Activated CD8-positive, alpha-beta memory T cell treated with anti-CD3 and anti-CD28 coated beads for 36 hours (primary cell): ENCODE measurements at regions not wholly inside any gene's neighbourhood (a gene's known extent, or its start where the extent isn't known, plus 50 kb on each side); places are given as distances from the start of the nearest gene placed in this dataset.
"Not testable (repeated sequence)": the region's sequence is repeated elsewhere in the genome, so short reads cannot be mapped to it uniquely, and the experiment has no call there.

Source experiments
- CTCF ChIA-PET: fragments of 350-600 bp; sonication (Branson Sonifier 250); formaldehyde crosslinking; loops from one replicate; lab custom pipeline; 2021; ENCODE audit warnings: antibody characterized with exemption; lab: Charles Lee
- POLR2A ChIA-PET: fragments of 350-600 bp; sonication (Branson Sonifier 250); formaldehyde crosslinking; loops from one replicate; lab custom pipeline; 2021; ENCODE audit warnings: antibody characterized with exemption; lab: Charles Lee

DNA sequence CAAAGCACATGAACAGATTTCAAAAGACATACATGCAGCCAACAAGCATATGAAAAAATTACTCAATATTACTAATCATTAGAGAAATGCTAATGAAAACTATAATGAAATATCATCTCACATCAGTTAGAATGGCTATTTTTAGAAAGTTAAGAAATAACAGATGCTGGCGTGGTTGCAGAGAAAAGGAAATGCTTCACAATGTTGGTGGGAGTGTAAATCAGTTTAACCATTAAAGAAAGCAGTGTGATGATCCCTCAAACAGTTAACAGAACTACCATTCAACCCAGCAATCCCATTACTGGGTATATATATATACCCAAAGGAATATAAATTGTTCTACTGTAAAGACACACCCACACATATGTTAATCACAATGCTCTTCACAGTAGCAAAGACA is 117.7 kb upstream of the SETBP1 start:
- ChIA-PET CTCF (no interaction called here), POLR2A (no interaction called here)

DNA sequence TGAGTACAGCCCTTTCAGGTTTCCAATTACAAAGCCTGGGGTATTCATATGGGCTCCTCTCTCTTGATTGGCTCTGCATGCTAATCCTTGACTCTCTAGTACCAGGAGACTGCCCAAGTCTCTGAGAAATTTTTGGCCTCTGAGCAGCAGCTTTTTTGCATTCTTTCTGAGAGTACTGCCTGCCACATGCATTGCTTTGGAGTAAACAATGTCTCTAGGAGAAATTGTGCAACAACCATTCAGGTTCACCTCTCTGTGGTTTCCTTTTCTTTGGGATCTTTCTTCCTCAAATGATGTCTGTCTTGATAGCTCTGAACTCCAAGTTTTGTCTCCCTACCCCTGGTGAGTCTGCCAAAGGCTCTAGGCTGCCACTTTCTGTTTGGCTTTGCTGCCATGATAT is 115.8 kb upstream of the SETBP1 start:
- ChIA-PET CTCF (no interaction called here), POLR2A (no interaction called here)

DNA sequence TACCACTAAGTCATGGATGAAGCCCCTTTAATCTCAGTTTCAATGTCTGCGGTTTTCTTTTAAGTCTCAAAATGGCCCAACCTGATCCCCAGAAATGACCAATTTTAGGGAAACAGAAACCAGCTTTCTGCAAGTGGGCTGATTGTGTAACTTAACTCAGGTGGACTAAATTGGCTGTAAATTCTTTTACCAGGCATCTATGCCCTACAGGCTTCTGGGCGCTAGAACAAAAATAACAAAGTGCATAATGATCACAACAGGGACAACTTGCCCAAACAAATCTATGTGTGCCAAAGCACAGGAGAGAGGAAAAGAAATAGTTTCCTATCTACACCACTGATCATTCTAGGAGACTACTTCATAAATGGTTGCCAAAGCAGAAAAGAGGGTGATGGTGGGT is 112.3 kb upstream of the SETBP1 start:
- CTCF ChIA-PET: no interaction called here
- POLR2A ChIA-PET: no interaction called here

DNA sequence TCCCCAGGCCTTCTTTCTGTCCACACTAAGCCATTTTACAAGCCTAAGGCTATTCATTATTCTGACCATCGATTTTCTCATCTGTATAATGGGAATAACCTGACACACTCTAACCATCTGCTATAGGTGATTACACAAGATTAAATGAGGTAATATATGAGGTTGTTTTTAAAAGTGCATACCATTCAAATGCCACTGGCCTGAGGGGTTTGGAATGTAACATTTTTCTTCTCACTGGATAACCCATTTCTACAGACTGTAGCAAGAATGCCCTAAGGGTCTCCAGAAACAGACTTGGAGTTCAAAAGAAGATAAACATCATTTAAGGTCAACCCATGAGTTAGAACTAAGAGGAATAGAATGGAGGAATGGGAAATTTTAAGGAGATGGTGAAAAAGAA is 111.7 kb upstream of the SETBP1 start:
- CTCF ChIA-PET: no interaction called here

DNA sequence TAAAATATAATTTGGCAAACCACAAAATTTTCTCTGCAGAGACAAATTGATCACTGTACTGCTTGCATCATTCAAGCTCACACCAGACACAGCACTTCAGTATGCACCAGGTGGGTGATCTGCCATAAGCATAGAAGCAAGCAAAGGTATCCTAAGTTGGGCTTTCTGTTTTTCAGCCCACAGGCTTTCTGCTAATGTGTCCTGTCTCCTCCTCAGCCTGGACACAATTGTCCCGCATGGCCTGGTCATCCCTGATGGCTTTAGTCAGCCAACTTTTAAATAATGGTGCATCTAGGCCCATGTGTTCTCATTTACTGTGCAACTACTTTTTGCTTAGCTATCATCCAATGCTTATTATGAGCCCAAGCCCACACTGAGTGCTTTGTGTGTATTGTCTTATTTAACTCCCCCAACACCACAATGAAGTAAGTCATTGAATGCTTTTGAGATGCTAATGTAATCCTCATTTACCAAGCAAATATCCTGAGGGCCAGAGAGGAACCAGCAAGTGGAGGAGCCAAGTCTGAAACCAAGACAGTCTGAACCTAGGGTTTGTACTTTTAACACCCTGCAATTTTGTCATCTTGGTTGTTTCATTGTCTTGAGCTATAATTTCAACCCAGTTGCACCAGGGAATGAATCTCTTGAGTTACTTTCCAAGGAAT is 111.2 kb upstream of the SETBP1 start:
- CTCF ChIA-PET: no interaction called here
- POLR2A ChIA-PET: no interaction called here

More for the DNA sequence above, 111.7 kb upstream of the SETBP1 start:
- POLR2A ChIA-PET: no interaction called here

DNA sequence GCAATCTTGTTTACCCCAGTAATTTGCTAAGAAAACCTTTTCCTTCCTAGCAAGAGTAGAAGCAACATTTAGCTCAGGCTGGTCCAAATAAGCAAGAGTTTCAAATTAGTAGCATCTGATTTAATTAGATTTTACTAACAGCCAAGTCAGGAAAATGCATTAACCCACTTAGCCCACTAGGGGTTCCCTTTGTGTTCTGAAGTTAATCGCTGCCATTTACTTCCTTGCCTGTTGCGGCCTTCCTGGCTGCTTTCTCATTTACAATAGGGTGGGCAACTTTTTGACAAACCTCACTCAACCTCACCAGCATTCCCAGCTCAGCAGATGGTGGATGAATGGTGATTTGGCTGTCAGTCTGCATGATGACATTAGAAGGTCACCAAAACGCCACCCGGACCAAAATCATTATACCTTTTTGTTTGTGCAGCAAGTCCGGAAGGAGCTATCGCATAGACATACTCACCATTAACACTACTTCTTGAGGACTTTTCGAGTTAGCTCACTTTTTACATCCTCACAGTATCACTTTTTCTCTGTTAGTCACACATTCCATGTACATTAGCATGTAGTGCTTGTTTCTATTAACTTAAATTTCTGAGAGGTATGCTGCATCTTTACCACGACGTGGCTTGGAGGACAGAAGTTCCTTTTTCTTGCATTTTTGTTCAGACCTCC is 101.5 kb upstream of the SETBP1 start:
- CTCF ChIA-PET: interaction anchor here (1.3 kb wide), 1 partner anchor 299 kb away, joined by 3 read pairs; no protein-coding TSS in a partner anchor
- POLR2A ChIA-PET: no interaction called here

DNA sequence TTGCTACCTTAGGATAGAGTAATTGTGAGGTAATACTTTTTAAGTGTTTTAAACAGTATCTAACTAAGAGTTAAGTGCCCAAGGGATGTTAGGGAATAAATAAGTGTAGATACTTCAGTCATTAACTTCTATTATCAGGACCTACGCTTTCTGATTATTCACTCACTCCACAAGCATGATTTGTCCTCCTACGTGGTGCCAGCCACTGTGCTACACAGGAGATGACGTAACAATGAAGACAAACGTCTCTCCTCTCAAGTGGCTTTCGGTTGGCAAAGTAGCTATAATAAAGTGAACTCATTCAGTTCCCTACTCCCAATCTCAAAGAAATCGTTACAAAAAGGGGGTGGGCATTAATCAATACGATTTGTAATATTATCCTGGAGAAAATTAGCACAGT is 100.9 kb upstream of the SETBP1 start:
- ChIA-PET CTCF (interaction anchor here (0.5 to 1.3 kb wide), 2 partner anchors 28 to 299 kb away, joined by 3 to 4 read pairs; no protein-coding TSS in a partner anchor), POLR2A (no interaction called here)

DNA sequence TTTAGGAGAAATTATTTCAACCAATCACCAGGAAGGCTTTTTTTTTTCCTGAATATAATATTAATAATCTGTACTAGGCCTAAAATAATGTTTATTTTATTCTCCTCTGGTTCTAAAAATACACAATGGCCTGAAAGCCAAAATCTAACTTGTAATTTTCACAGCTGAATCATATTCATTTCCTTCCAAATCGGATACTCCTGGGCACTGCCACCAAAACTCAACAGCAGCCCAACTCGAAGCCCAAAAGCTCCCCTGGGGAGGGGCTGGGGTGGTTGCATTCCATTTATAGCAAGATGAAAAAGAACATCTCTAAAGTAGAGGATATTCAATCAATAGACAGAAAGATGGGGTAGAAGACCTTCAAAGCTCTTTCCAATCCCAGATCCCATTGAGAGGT is 100.5 kb upstream of the SETBP1 start:
- POLR2A ChIA-PET: no interaction called here
- CTCF ChIA-PET: interaction anchor here (0.5 kb wide), 1 partner anchor 29 kb away, joined by 4 read pairs; no protein-coding TSS in a partner anchor

DNA sequence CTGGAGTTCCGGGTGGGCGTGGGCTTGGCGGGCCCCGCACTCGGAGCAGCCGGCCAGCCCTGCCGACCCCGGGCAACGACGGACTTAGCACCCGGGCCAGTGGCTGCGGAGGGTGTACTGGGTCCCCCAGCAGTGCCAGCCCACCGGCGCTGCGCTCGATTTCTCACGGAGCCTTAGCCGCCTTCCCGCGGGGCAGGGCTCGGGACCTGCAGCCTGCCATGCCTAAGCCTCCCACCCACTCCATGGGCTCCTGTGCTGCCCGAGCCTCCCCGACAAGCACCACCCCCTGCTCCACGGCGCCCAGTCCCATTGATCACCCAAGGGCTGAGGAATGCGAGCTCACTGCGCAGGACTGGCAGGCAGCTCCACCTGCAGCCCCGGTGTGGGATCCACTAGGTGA is 99.9 kb upstream of the SETBP1 start:
- POLR2A ChIA-PET, CTCF ChIA-PET: not testable (repeated sequence)

DNA sequence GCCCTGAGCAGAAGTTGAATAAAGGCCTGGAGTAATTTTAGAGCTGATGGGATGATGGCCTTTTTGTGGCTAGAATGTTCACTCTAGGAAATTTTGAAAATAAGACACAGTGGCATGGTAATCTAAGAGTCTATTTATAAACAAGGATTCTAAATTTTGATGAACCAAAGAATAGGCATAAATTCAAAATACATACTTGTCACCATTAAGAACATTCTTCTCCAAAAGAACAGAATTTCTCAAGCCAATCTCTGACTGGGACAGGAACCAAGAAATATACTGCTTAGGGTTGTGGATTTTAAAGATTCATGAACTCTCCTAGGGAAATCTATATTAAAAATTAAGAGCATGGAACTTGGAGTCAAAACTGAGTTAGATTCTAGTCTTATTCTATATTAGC is 98.2 kb upstream of the SETBP1 start:
- POLR2A ChIA-PET: interaction anchor here (0.6 kb wide), 1 partner anchor 151 kb away, joined by 3 read pairs; no protein-coding TSS in a partner anchor

DNA sequence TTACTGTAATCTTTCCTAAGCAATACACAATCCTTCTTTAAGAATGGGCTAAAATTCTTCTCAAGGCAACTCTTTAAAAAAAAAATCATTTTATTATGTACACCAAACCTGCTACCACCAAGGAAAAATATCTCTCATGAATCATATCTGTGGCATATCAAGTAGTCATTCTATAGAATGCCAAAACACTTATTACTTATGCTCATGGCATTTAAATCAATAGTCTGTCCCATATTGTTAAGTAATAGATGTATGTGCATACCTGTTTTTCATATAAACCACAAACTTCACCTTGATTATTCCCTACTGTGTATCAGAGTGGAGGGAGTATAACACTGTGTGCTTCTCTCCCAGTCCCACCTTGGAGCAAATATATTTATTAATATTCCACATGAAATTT is 95.8 kb upstream of the SETBP1 start:
- POLR2A ChIA-PET: no interaction called here
- CTCF ChIA-PET: no interaction called here

More for the DNA sequence above, 98.2 kb upstream of the SETBP1 start:
- CTCF ChIA-PET: no interaction called here

DNA sequence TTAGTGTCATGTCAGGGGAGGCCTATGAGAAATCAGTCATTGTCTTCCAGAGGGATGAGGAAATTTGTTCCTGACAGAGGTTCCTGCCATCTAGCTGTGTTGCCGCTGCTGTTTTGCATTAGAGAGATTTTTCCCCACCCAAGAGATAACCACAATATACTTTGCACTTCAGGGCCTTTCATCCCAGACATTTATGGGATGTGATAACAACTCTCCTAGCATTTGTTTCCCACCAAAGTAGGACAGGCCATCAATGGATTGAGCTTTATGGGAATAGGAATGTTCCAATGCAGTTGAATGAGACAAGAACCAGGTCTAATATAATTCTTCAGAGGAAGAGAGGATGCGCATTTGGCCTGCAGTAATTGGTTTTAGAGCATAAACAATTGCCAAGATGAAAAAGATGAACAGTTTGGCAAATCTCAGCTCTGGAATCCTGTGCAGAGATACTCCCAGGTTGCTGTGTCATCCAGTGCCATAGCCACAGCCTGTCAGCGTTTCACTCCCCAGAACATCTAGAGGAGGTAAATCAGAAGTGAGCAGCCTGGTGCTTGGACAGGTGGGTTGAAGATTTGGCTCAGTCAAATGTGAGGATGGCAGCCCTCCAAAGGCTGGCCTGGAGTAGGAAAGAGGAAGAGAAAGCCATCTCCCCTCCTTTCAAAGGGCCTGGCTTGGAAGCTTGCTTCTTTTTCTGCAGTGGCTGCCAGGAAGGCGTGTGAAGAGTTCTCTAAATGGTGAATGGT is 93.7 kb upstream of the SETBP1 start:
- POLR2A ChIA-PET: no interaction called here
- CTCF ChIA-PET: no interaction called here

DNA sequence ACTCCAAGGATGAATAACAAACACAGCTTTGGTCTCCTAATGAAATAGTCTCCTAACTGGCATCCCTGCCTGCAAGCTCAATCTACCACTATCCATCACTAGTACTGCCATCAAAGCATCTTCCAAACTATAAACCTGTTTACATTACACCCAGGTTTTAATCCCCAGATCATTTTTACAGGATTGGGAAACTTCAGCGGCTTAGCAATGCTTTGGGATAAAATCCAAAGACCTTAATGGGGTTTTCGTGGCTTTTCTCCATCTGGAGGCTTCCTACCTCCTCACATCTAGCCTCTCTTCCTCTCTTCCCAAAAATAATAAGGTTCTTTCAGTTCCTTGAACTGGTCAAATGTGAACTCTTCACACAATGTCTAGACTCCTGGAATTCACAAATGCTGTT is 92.2 kb upstream of the SETBP1 start:
- ChIA-PET POLR2A (no interaction called here), CTCF (no interaction called here)

DNA sequence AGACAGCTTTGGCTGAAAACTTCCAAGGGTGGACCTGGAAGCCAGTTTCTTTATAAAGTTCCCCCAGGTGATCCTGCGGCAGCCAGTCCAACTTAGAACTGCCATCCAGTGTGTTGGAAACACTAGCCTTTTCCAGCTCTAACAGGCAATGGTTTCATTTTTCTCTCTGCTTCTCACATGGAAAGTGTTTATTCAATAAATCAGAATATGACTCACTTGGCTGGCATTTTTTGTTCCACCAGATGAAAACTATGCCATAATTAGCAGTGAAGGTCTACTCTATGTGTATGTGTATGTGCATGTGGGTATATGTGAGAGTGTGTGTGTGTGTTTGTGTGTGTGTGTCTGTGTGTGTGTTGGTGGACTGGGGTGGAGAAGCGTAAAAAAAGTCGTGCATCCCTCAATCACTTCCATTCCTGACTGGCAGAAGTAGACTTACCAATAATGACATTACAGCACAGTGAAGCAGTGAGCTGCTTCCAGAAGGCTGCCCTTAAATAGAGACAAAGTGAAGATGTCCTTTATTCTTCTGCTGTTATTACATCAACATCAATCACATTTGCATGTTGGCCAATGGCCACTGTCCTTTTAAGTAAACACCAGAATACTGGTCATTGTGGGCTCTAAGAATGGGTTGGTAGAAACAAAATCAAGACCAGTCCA is 90.9 kb upstream of the SETBP1 start:
- ChIA-PET POLR2A (no interaction called here), CTCF (no interaction called here)

DNA sequence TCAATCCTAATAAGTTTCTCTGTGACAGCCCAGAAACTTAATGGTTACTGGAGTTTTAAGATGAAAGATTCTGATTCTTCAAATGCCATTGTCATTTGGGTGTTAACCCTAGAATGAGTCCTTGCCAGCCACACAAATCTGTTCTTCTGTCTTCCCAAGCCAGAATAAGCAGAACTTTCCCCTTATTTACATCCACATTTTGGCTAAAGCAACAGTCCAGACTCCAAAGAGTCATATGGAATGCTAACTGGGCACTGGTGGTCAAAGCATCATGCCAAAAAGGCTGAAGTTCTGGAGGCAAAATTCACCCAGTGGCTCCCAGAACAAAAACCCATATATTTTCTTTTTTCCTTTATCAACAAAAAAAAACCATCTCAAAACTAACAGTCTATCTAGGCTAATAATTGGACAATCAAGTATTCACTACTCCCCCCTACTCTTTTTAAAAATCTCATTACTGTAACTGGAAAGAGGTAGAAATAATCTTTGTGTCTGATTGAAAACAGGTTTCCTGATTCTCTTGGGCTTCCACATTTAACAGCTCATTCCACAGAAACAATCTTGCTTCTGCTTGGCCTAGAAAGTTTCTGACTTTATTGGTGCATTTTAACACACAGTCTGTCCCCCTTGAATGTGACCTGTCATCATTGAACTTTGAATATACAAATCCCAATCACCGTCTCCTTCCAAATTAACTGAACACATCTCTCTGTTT is 89.6 kb upstream of the SETBP1 start:
- ChIA-PET POLR2A (no interaction called here), CTCF (no interaction called here)

DNA sequence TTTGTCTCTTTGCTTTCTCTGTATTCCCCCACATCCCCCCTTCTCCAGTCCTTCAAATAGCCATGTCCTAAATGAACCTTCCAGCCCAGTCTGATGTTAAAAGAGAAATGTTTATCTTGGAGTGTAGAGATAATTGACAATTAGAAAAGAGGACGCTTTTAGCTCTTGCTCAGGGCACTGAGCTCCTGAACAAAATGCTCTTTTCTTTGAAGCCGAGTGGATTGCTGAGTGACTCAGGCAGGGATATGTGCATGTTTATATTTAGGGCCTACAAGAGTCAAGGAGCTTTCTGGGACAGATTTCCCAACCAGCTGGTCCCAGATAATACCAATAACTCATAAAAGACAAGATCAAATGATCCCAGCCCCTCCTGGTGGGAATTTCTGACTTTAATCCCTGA is 88.0 kb upstream of the SETBP1 start:
- POLR2A ChIA-PET: no interaction called here
- CTCF ChIA-PET: no interaction called here

DNA sequence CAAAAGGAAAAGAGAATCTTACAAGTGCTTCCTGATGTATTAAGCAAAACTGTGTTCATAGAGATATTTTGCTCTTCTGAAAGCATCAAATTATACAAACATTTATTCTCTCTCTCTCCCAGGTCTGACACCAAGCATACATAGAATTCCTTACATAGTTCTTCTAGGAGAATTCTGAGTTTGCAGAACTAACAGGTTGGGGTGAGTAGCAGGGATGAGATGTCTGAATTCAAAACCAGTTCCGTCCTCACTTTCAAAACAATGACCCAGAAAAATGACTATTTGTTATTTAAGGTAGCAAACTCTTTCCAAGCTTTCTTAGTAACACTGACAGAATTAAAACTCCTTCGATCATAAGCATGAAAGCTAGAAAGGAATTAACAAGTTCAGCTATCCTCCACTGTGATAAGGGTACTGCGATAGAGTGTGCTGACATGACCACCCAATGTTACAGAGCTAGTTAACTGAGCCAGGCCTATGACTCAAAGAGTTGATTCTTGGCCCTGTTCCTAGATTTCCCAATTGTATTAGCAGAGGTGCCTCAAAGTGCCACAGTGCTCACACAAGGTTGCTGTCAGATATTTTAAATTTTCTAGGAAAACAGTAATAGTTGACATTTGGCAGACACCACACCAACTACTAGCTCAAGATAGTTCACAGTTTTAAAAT is 85.8 kb upstream of the SETBP1 start:
- ChIA-PET POLR2A (no interaction called here), CTCF (interaction anchor here (0.7 kb wide), 1 partner anchor 74 kb away, joined by 3 read pairs; no protein-coding TSS in a partner anchor)

DNA sequence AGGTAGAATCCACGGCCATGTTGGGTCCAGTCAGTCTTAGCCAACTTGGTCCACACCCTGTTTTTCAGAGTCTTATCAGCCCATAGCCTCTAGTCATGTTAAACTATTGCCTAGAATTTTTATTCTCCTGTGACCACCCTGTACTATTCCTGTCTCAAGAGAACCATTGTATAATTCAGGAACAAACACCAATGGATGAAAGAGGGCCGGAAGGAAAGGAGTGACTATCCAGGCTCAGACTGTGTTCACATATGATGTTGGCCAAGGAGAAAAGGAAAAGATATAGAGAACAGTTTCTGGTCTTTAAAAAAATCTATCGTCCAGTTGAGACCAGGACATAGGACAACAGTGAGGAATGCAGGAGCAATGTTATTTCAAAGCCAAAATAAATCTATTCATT is 82.9 kb upstream of the SETBP1 start:
- POLR2A ChIA-PET: no interaction called here
- CTCF ChIA-PET: no interaction called here

DNA sequence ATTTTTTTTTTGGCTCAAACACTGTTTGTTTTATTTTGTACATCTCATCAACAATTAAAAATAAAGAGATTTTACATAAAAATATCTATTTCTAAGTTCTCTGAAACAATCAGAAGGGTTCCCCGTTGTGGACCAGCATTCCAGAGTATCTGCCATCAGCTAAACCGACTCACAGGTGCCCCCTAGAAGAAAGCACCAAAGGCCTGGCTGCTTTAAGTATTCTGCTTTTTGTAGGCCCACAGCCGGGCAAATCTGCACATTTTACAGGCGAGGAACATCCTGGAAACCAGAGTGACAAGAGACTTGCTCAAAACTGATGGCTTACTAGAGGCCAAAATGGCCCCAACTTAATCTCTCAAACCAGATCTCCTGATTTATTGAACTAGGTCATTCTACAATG is 82.2 kb upstream of the SETBP1 start:
- POLR2A ChIA-PET: no interaction called here
- CTCF ChIA-PET: no interaction called here
